GM23338 (cell line): ENCODE measurements at regions not wholly inside any gene's neighbourhood (a gene's known extent, or its start where the extent isn't known, plus 50 kb on each side); places are given as distances from the start of the nearest gene placed in this dataset.

Source experiments
- CREB1 ChIP-seq: fragments of 250-450 bp; sonication (Bioruptor Pico); IDR thresholded peaks from 2 replicates; pipeline ENCODE4 v1.5.0; 2020; ENCODE audit warnings: low read depth, mild to moderate bottlenecking, moderate library complexity
- EZH2 ChIP-seq: fragments of 200-600 bp; sonication (generic); IDR thresholded peaks from one replicate; pipeline ENCODE4 v1.8.0; 2017; ENCODE audit warnings: antibody characterized with exemption, mild to moderate bottlenecking, low read depth; ENCODE audit not compliant: unreplicated experiment
- EZH2phosphoT487 ChIP-seq: fragments of 200-600 bp; sonication (generic); IDR thresholded peaks from one replicate; pipeline ENCODE4 v1.8.1; 2018; ENCODE audit warnings: antibody characterized with exemption; ENCODE audit not compliant: unreplicated experiment
- JUNB ChIP-seq: IDR thresholded peaks from one replicate; pipeline ENCODE4 v1.6.1; 2016; ENCODE audit warnings: antibody characterized with exemption; ENCODE audit not compliant: unreplicated experiment
- NANOG ChIP-seq: IDR thresholded peaks from 2 replicates; pipeline ENCODE4 v1.6.1; 2016; ENCODE audit warnings: antibody characterized with exemption, borderline replicate concordance
- POLR2AphosphoS5 ChIP-seq: IDR thresholded peaks from 2 replicates; pipeline ENCODE4 v1.6.1; 2016; ENCODE audit warnings: antibody characterized with exemption, low read depth
- REST ChIP-seq: IDR thresholded peaks from one replicate; pipeline ENCODE4 v1.6.1; 2018; ENCODE audit warnings: antibody characterized with exemption; ENCODE audit not compliant: unreplicated experiment
- STAT1 ChIP-seq: IDR thresholded peaks from one replicate; pipeline ENCODE4 v1.6.1; 2016; ENCODE audit warnings: antibody characterized with exemption; ENCODE audit not compliant: unreplicated experiment
- ZNF114 ChIP-seq: fragments of 250-450 bp; sonication (Bioruptor Pico); IDR thresholded peaks from 2 replicates; pipeline ENCODE4 v1.5.0; 2020; ENCODE audit warnings: mild to moderate bottlenecking, moderate library complexity
- ZNF331 ChIP-seq: fragments of 250-450 bp; sonication (Bioruptor Pico); IDR thresholded peaks from 2 replicates; pipeline ENCODE4 v1.5.0; 2020; ENCODE audit warnings: low read depth, mild to moderate bottlenecking, moderate library complexity
- ZNF462 ChIP-seq: fragments of 250-450 bp; sonication (Bioruptor Pico); IDR thresholded peaks from 2 replicates; pipeline ENCODE4 v1.5.0; 2020; ENCODE audit warnings: mild to moderate bottlenecking, moderate library complexity
- TF ChIP-seq, protein P1 (sequence below), 2 experiments: fragments of 200-600 bp in 1 of 2; sonication (generic) in 1 of 2; conservative IDR thresholded peaks; 2 replicates each; pipeline versions ENCODE4 v1.5.1 to v1.6.1; 2016 to 2017; ENCODE audit warnings: antibody characterized with exemption in 2 of 2, low read depth in 2 of 2, mild to moderate bottlenecking in 2 of 2, moderate library complexity in 1 of 2
- TF ChIP-seq, protein P2 (sequence below): IDR thresholded peaks from 2 replicates; pipeline ENCODE4 v1.6.1; 2016; ENCODE audit warnings: antibody characterized with exemption

GRCh38 chrX:98028691-98029090, 1145.0 kb downstream of the RPA4 start:
- TF ChIP-seq, protein P1, sequence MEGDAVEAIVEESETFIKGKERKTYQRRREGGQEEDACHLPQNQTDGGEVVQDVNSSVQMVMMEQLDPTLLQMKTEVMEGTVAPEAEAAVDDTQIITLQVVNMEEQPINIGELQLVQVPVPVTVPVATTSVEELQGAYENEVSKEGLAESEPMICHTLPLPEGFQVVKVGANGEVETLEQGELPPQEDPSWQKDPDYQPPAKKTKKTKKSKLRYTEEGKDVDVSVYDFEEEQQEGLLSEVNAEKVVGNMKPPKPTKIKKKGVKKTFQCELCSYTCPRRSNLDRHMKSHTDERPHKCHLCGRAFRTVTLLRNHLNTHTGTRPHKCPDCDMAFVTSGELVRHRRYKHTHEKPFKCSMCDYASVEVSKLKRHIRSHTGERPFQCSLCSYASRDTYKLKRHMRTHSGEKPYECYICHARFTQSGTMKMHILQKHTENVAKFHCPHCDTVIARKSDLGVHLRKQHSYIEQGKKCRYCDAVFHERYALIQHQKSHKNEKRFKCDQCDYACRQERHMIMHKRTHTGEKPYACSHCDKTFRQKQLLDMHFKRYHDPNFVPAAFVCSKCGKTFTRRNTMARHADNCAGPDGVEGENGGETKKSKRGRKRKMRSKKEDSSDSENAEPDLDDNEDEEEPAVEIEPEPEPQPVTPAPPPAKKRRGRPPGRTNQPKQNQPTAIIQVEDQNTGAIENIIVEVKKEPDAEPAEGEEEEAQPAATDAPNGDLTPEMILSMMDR (conservative IDR thresholded peaks at IDR 0.05; ENCODE audit: low read depth in 2 of 2) = no peak
- no peak for TF ChIP-seq POLR2AphosphoS5
- TF ChIP-seq EZH2 = no peak
- TF ChIP-seq CREB1 (CRISPR knock-in tag) = no peak
- no peak for TF ChIP-seq EZH2phosphoT487
- TF ChIP-seq STAT1 = no peak
- TF ChIP-seq ZNF331 (CRISPR knock-in tag) = no peak
- TF ChIP-seq, protein P2, sequence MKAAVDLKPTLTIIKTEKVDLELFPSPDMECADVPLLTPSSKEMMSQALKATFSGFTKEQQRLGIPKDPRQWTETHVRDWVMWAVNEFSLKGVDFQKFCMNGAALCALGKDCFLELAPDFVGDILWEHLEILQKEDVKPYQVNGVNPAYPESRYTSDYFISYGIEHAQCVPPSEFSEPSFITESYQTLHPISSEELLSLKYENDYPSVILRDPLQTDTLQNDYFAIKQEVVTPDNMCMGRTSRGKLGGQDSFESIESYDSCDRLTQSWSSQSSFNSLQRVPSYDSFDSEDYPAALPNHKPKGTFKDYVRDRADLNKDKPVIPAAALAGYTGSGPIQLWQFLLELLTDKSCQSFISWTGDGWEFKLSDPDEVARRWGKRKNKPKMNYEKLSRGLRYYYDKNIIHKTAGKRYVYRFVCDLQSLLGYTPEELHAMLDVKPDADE = no peak
- TF ChIP-seq JUNB = no peak
- TF ChIP-seq REST = no peak
- no peak for TF ChIP-seq ZNF462
- TF ChIP-seq ZNF114 (CRISPR knock-in tag) = no peak
- no peak for TF ChIP-seq NANOG
